ENCODE measurements at regions not wholly inside any gene's neighbourhood (a gene's known extent, or its start where the extent isn't known, plus 50 kb on each side); places are given as distances from the start of the nearest gene placed in this dataset.

GRCh38 chr10:131424053-131424452 is 112.5 kb upstream of the TCERG1L start:
- H3K27me3 ChIP-seq: peaks cover 0 to 28% (median 0%) of the 10 kb centered on the region in 4 donors
- H3K36me3 ChIP-seq: no peaks in the 10 kb centered on the region
- 66% methylated on average over 6 of the region's 6 CpGs for WGBS
- no peak for TF ChIP-seq CTCF (IDR thresholded peaks at IDR 0.05)
- no peak for TF ChIP-seq EP300 (IDR thresholded peaks at IDR 0.05)
- no peak for TF ChIP-seq POLR2AphosphoS5 (IDR thresholded peaks at IDR 0.05)
- no peak for TF ChIP-seq POLR2A (IDR thresholded peaks at IDR 0.05; ENCODE audit: low read depth)
- H3K4me3 ChIP-seq: no peak overlapping the region
- no peaks in the 10 kb centered on the region for H3K4me1 ChIP-seq
- no peak overlapping the region for H3K27ac ChIP-seq (replicated peaks in 1 of 4)
- no peaks in the 10 kb centered on the region for H3K9me3 ChIP-seq
- no peak for DNase-seq (ENCODE audit: extremely low spot score)
- intact Hi-C loops (cut with DNase I): no loop called here

GRCh38 chr10:131424836-131425491 is 113.4 kb upstream of the TCERG1L start:
- intact Hi-C loops (cut with DNase I): no loop called here
- DNase-seq (ENCODE audit: extremely low spot score): no peak
- H3K4me1 ChIP-seq: no peaks in the 10 kb centered on the region
- WGBS: 91% methylated on average over 12 of the region's 12 CpGs
- no peak overlapping the region for H3K4me3 ChIP-seq
- no peak for TF ChIP-seq POLR2A (IDR thresholded peaks at IDR 0.05; ENCODE audit: low read depth)
- TF ChIP-seq POLR2AphosphoS5 (IDR thresholded peaks at IDR 0.05): no peak
- TF ChIP-seq CTCF (IDR thresholded peaks at IDR 0.05): no peak
- TF ChIP-seq EP300 (IDR thresholded peaks at IDR 0.05): no peak
- no peak overlapping the region for H3K27ac ChIP-seq (replicated peaks in 1 of 4)
- H3K9me3 ChIP-seq: no peaks in the 10 kb centered on the region
- H3K36me3 ChIP-seq: no peaks in the 10 kb centered on the region
- peaks cover 0 to 37% (median 0%) of the 10 kb centered on the region in 4 donors for H3K27me3 ChIP-seq

GRCh38 chr10:131425752-131426533 is 114.4 kb upstream of the TCERG1L start:
- DNase-seq (ENCODE audit: extremely low spot score): no peak
- 79% methylated on average over 9 of the region's 11 CpGs for whole genome bisulfite sequencing
- TF ChIP-seq EP300 (IDR thresholded peaks at IDR 0.05): no peak
- TF ChIP-seq POLR2AphosphoS5 (IDR thresholded peaks at IDR 0.05): no peak
- TF ChIP-seq POLR2A (IDR thresholded peaks at IDR 0.05; ENCODE audit: low read depth): no peak
- TF ChIP-seq CTCF (IDR thresholded peaks at IDR 0.05): no peak
- Histone ChIP-seq H3K4me3 (no peak overlapping the region), H3K4me1 (no peaks in the 10 kb centered on the region), H3K27ac (replicated peaks in 1 of 4) (no peak overlapping the region), H3K9me3 (no peaks in the 10 kb centered on the region), H3K27me3 (peaks cover 0 to 46% (median 0%) of the 10 kb centered on the region in 4 donors), H3K36me3 (no peaks in the 10 kb centered on the region)
- intact Hi-C loops (cut with DNase I): no loop called here

GRCh38 chr10:131426534-131426898 is 115.0 kb upstream of the TCERG1L start:
- 77% methylated on average over 4 of the region's 9 CpGs for WGBS
- H3K4me3 ChIP-seq: no peak overlapping the region

More at GRCh38 chr10:131426534-131426898, 115.0 kb upstream of the TCERG1L start:
- Histone ChIP-seq H3K36me3 (no peaks in the 10 kb centered on the region), H3K27me3 (peaks cover 0 to 51% (median 0%) of the 10 kb centered on the region in 4 donors), H3K9me3 (no peaks in the 10 kb centered on the region), H3K27ac (replicated peaks in 1 of 4) (no peak overlapping the region), H3K4me1 (no peaks in the 10 kb centered on the region)
- TF ChIP-seq POLR2AphosphoS5 (IDR thresholded peaks at IDR 0.05): no peak
- no peak for TF ChIP-seq CTCF (IDR thresholded peaks at IDR 0.05)
- no peak for TF ChIP-seq EP300 (IDR thresholded peaks at IDR 0.05)
- TF ChIP-seq POLR2A (IDR thresholded peaks at IDR 0.05; ENCODE audit: low read depth): no peak
- intact Hi-C loops (cut with DNase I): no loop called here
- no peak for DNase-seq (ENCODE audit: extremely low spot score)
